NCI-H2196 treated with DMSO at 0.1 percent for 48 hours (cell line): ENCODE measurements at regions not wholly inside any gene's neighbourhood (a gene's known extent, or its start where the extent isn't known, plus 50 kb on each side); places are given as distances from the start of the nearest gene placed in this dataset.

Experiments
- DNase-seq: peaks from one replicate; lab custom pipeline; 2025; ENCODE audit not compliant: unreplicated experiment; lab: John Stamatoyannopoulos, UW

- no peak for DNase-seq
These were observed 59.7 kb downstream of the KCNA1 start for GRCh38 chr12:4969405-4969804.

- DNase-seq = no peak
These were observed 64.5 kb downstream of the KCNA1 start for GRCh38 chr12:4974217-4974616.

GRCh38 chr12:4975574-4975973 is 65.9 kb downstream of the KCNA1 start:
- no peak for DNase-seq

GRCh38 chr12:4977102-4977501 is 66.6 kb upstream of the KCNA5 start:
- no peak for DNase-seq

- DNase-seq = no peak
These were observed 64.9 kb upstream of the KCNA5 start for GRCh38 chr12:4978737-4979136.

GRCh38 chr12:4979737-4980136 is 63.9 kb upstream of the KCNA5 start:
- no peak for DNase-seq

- no peak for DNase-seq
These were observed 59.3 kb upstream of the KCNA5 start for GRCh38 chr12:4984344-4984743.

- DNase-seq = no peak
These were observed 58.7 kb upstream of the KCNA5 start for GRCh38 chr12:4984971-4985370.

GRCh38 chr12:4985820-4986219 is 57.9 kb upstream of the KCNA5 start:
- DNase-seq = no peak

- no peak for DNase-seq
These were observed 56.3 kb upstream of the KCNA5 start for GRCh38 chr12:4987076-4988046.

GRCh38 chr12:4991373-4991772 is 52.3 kb upstream of the KCNA5 start:
- DNase-seq = peak; percentile 27

GRCh38 chr12:4991801-4992200 is 51.9 kb upstream of the KCNA5 start:
- no peak for DNase-seq

GRCh38 chr12:4992871-4993270 is 50.8 kb upstream of the KCNA5 start:
- DNase-seq = no peak
